SKM-1 (cell line): ENCODE measurements at regions not wholly inside any gene's neighbourhood (a gene's known extent, or its start where the extent isn't known, plus 50 kb on each side); places are given as distances from the start of the nearest gene placed in this dataset.

ENCODE experiments used
- DNase-seq: peaks from one replicate; lab custom pipeline; 2025; ENCODE audit not compliant: unreplicated experiment; lab: John Stamatoyannopoulos, UW

- DNase-seq: no peak
These were observed 144.4 kb upstream of the GUCY1A1 start for GRCh38 chr4:155522201-155522600.

DNA sequence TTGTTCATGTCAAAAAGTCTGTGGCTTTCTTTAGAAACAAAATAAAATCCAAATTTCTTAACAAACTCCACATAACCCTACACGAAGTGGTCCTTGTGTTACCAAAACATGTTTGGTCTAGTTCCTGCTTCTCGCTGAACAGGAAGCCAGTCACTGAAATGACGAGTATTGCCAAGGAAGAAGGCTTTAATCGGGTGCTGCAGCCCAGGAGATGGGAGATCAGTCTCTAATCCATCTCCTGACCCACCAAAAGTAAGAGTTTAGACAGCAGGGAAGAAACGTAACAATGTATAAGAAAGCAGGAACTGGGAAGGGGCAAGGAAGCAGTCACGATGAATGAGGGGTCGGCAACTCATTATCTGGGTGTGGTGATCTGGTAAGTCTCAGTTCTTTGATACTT is 144.6 kb upstream of the MAP9 start:
- no peak for DNase-seq

DNA sequence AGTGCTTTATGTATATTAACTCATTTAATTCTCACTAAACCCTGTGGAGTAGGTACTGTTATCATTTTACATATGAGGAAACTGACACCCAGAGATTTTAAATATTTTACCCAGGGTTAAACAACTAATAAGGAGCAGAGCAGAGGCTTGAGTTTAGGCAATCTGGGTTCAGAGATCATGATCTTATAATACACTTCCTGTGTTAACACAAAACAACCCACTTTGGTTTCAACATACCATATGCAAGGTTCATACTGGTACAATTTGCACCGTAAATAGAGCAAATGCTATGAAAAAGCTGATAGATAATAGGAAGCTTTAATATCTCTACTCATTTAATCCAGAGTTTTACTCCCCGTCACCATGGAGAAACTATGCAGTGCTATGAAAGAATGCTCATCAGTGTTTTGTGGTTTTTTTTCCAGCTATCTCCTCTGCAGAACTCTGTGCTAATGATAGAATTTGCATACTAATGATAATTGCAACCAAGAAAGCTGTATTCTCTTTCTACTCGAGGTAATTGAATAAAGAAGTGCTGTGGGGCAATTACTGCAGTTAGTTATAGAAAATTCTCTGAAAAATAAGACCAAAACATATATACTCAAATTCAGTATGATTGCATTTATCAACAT is 138.8 kb upstream of the MAP9 start:
- DNase-seq: no peak

DNA sequence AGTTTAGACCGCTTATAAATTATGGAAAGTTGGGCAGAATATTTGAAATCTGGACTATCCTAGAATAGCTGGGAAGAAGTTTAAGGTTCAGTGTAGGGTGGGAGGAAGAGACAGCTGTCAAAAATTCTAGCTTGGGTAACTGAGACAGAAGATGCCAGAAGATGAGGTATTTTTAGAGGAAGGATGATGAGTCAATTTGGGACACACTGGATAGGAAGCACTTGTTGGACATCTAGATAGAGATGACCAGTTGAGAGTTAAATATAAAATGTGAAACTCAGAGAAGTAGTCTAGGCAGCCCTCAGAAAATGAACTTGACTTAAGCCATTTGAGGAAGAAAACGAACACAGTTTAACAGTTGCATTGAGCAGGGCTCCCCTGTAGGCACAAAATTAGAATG is 137.9 kb upstream of the MAP9 start:
- no peak for DNase-seq

- DNase-seq: no peak
These were observed 136.1 kb upstream of the MAP9 start for GRCh38 chr4:155512817-155513216.

DNA sequence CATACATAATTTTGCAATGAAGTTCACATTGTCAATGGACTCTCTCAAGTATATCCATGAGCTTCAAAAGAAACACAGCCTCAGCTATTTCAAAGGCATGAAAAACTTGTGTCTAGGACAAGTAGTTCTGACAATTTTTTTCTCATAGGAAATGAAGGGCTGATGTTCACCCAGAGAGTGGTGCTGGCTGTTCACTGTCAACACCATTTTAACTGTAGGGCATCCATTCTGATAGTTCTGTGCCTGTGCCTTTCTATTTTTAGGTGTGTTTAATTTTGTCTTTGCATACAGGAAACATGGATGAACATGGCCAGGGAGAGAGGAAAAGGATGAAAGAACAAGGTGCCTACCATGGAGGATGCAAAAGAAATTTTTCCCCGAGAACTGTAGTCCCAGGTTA is 135.3 kb upstream of the MAP9 start:
- DNase-seq: no peak

DNA sequence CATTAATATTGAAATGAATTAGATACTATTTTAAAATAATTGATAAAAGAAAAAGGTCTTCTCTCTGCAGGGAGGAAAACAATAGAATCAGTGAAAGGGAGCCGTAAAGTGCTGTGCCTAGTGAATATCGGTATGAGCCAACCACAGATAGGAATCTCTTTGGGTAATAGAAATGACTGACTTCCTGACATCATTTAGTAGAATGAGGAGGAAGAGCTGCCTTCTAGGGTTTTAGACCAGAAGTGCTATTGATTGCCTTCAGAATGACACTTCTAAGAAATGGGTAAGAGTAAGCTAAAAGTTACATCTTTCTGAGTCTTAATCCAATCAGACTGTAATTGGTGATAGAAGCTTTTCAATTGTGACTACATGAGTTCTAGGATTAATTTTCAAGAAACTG is 134.0 kb upstream of the MAP9 start:
- no peak for DNase-seq

DNA sequence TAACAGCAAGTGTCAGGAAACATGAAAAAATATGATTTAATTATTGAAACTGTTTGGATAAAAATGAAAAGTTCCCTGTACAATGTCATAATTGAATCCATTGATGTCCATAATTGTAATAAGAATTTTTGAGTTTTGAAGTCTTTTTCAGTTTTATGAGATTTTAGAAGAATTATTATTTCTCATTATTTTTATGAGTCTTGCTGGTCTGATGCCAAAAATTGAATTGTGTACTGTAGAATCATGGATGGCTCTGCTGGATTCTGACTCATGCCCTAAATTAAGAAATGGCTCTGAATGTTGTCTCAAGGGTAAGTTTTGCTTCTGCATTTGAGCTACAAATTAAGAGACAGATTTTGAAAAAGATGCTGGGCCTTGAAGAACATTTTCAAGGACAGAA is 132.8 kb upstream of the MAP9 start:
- DNase-seq: no peak

DNA sequence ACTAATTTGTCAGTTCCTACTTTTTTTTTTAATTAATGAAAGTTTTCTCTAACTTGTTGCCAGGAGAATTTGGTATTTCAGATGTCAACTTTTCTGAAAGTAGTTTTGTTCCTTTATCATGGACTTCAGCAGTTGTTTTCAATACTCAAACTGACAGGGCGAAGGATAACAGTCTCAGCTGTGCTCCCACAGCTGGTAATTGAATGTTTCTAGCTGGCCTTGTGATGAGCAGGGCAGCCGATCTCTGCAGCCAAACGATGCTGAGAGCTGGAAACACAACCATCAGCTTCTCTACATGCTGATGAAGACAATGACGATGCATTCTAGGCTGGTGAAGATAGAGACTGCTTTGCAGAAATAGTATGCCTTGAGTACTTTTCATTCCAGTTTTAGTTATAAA is 130.0 kb upstream of the MAP9 start:
- DNase-seq: no peak

DNA sequence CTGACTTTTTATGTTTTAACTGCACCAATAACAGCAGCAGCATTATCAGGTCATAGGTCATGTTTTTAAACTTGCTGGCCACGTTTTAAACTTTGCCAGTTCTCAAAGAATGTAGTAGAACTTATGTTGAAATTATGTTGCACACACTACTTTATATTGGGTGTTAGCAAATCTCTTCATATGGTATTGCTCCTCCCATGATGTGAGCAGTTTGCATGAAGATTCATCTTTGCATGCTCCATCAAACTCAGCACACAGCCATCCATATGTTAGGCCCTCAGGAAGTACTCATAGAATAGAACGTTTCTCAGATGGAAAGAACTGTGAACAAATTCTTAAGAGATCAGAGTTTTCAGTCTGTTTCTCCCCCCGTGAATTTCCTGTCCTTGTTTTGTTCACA is 128.6 kb upstream of the MAP9 start:
- DNase-seq: no peak

GRCh38 chr4:155497306-155497705 is 120.5 kb upstream of the MAP9 start:
- DNase-seq: no peak

DNA sequence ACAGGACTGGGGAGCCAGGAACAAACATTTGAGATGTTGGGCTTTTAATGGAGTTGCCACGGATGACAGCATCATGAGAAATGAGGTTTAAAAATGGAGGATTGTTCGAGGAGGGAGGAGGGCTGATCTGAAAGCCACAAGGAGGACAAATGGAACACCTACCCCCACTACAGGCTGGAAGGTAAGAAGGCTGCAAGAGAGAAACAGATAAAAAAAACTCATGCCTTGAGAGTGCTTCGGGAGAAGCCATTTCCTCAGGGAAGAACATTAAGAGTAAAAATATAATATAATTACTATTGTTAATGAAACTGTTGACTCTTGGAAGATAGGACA is 119.5 kb upstream of the MAP9 start:
- DNase-seq: no peak

DNA sequence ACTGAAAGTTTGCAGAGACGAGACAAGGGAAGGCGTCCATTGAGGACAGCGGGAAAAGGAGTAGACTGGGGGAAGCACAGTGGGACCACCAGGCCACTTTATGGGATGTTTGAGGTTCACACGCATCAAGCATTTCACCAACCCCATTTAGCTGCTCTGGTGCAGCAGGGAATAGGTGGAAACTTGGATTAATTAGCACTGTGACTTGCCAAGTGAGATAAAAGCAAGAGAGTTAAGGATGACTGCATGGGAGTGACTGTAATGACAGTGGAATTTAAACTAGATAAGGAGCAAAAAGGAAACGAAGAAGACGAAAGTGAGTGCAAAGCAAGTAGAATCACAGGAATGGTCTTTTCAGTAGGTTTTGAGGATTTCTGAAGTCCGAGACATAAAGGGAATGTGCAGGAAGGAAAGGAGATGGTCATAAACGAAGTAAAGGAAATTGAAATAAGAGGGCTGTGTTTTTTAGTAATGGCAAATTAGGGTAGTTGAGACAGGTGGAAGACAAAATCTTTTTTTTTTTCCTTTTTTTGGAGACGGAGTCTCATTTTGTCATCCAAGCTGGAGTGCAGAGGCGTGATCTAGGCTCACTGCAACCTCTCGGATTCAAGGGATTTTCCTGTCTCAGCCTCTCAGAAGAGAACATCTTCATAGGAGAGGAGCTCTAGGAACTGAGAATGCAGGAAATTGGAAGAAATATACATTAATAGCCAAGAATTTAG is 119.0 kb upstream of the MAP9 start:
- no peak for DNase-seq

DNA sequence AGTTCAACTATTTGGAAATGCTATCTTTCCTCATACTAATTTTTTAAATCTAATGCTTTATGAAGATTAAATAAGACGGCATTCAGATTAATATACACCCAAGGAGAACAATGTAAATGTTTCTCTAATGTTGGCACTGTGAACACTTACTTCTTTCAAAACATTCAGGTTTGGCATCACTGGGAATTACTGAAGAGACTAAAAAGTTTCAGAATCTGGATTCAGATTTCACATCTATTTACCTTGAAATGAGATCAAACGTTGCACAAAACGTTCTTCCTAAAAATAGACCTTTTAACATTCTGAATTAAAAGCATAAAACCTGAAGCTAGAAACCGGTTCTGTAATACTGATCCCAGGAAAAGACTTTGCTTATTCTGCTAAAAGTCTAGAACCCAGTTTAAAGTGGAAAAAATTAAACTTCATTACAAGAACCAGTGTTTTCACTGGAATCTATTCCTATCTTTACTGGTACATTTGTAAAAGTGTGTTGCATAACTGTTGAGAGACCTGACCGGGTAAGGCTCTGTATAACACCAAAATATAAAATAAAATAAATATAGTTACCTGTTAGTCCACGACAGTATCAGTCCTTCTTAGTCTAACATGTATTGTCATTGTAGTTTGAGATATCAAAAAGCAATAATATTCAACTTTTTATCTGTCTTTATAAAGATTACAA is 117.4 kb upstream of the MAP9 start:
- DNase-seq: no peak

- no peak for DNase-seq
These were observed 114.8 kb upstream of the MAP9 start for GRCh38 chr4:155491336-155492120.

DNA sequence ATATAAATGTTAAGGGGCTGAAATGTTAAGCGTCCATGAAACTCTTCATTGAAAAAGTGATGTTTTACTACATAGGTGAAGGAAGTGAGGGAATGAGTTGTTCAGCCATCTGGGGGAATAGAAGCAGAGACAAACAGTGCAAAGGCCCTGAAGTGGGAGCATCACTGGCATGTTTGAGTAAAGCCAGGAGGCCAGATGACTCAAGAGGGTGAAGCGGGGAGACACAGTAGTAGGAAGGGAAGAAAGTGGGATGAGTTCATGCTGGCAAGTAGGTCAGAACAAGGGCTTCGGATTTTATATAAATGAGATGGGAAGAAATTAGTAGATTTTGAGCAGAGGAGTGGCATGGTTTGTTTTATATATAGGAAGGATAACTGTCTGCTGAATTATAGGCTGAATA is 112.5 kb upstream of the MAP9 start:
- DNase-seq: no peak

DNA sequence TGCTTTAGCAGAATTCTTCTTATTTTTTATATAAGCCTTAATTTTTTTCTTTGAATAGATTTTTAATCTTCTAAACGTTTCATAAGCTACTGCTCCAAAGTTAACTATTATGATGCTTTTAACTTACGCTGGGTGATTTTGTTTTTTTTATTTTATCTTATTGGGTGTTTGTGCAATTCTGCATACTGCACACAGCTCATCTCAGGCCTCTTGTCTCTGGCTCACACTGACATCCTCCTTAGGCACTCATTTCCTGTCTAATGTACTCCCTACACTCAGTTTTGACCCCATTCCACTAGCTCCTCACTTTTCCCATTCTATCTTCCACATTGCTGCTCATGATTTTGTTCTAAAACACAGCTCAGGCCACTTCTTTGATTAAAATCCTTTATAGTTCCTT is 111.9 kb upstream of the MAP9 start:
- no peak for DNase-seq

GRCh38 chr4:155487210-155487609 is 110.4 kb upstream of the MAP9 start:
- no peak for DNase-seq

DNA sequence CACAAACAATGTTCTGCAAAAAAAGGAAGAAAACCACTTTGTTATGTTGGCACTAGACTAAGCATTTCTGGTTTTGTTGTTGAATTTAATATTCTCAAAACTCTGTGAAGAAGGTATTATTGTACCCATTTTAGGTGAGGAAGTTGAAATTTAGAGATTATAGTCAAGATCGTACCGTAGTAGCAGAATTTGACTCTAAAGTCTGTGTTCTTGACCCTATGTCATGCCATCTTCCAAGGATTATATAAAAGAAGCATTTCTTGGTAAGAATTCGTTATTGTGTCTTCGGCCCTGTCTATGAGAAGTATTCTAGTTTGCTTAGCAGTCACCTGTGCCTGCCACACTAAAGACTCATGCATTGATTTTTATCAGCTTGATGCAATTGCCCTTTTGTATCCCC is 104.4 kb upstream of the MAP9 start:
- no peak for DNase-seq

DNA sequence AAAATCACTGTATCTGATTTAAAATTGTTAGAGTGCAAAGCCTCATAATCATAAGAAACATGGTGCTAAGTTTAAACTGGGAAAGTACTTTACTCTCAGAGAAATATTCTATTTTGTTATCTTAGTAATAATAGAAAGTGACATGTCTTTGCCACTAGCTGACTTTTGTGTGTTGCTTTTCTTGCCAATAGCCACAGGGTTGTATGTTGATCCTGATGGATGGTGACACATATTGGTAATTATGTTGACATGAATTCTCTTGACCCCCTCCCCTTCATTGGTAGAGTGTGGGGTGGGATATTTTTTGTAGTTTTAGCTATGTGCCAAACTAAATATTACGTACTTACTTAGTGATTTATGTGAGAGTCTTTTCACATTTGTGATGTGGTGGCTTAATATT is 103.1 kb upstream of the MAP9 start:
- no peak for DNase-seq

- no peak for DNase-seq
These were observed 101.6 kb upstream of the MAP9 start for GRCh38 chr4:155478336-155478835.

GRCh38 chr4:155474758-155475157 is 98.0 kb upstream of the MAP9 start:
- no peak for DNase-seq
